Erythroblast (primary cell): ENCODE measurements at regions not wholly inside any gene's neighbourhood (a gene's known extent, or its start where the extent isn't known, plus 50 kb on each side); places are given as distances from the start of the nearest gene placed in this dataset.

ENCODE experiments used
- GATA1 ChIP-seq: IDR thresholded peaks from 2 replicates; pipeline ENCODE4 v1.6.1; 2011; ENCODE audit warnings: low read depth, mild to moderate bottlenecking, control low read depth, low read length, moderate library complexity
- POLR2A ChIP-seq: IDR thresholded peaks from 2 replicates; pipeline ENCODE4 v1.6.1; 2011; ENCODE audit warnings: mild to moderate bottlenecking, low read length

GRCh38 chr10:124293616-124294449 is 124.9 kb downstream of the OAT start:
- TF ChIP-seq POLR2A (no peak), GATA1 (no peak)
